Gastrocnemius medialis (tissue), 4 donors: ENCODE measurements at regions not wholly inside any gene's neighbourhood (a gene's known extent, or its start where the extent isn't known, plus 50 kb on each side); places are given as distances from the start of the nearest gene placed in this dataset.

Source experiments
- ATAC-seq, 2 donors: fragments of 150-250 bp; one replicate each; pipeline ENCODE4 v1.9.1; 2016
- DNase-seq, 2 donors: peaks; one replicate each; pipeline ENCODE4 v3.0.0-alpha.2; 2019
- H3K27ac ChIP-seq, 4 donors: fragments of 200-600 bp; sonication (generic); 1 replicate in 1 of 4; 2 replicates in 3 of 4; pipeline ENCODE4 v1.5.1; 2016 to 2018; ENCODE audit warnings: mild to moderate bottlenecking in 2 of 4, moderate library complexity in 1 of 4
- H3K27me3 ChIP-seq, 3 donors: fragments of 200-600 bp; sonication (generic) in 2 of 3; 1 replicate in 1 of 3; 2 replicates in 2 of 3; pipeline versions ENCODE4 v1.5.1 to v1.6.0; 2016 to 2019; ENCODE audit warnings: mild to moderate bottlenecking in 1 of 3, moderate library complexity in 1 of 3
- H3K36me3 ChIP-seq, 2 donors: fragments of 200-600 bp; sonication (generic) in 1 of 2; one replicate each; pipeline ENCODE4 v1.5.1; 2017 to 2018
- H3K4me1 ChIP-seq, 2 donors: fragments of 200-600 bp; sonication (generic) in 1 of 2; one replicate each; pipeline ENCODE4 v1.5.1; 2016 to 2017; ENCODE audit warnings: mild to moderate bottlenecking in 2 of 2
- H3K4me3 ChIP-seq, 4 donors: fragments of 200-600 bp; sonication (generic) in 3 of 4; 1 replicate in 1 of 4; 2 replicates in 3 of 4; pipeline ENCODE4 v1.5.1; 2016 to 2019; ENCODE audit warnings: mild to moderate bottlenecking in 2 of 4
- H3K9me3 ChIP-seq, 3 donors: fragments of 200-600 bp; sonication (generic) in 2 of 3; 1 replicate in 1 of 3; 2 replicates in 2 of 3; pipeline ENCODE4 v1.5.1; 2016 to 2019
- CTCF ChIP-seq, 5 experiments: fragments of 450-650 bp in 3 of 5; fragments of 200-600 bp in 2 of 5; sonication (generic) in 2 of 5; IDR thresholded peaks in 4 of 5; conservative IDR thresholded peaks in 1 of 5; 1 replicate in 4 of 5; 2 replicates in 1 of 5; pipeline ENCODE4 v1.5.1; 2016 to 2019; ENCODE audit warnings: antibody characterized with exemption in 5 of 5, mild to moderate bottlenecking in 3 of 5, moderate library complexity in 3 of 5
- POLR2A ChIP-seq, 2 donors: fragments of 450-650 bp; IDR thresholded peaks; one replicate each; pipeline ENCODE4 v1.6.1; 2017; ENCODE audit warnings: antibody characterized with exemption in 2 of 2, mild to moderate bottlenecking in 2 of 2, moderate library complexity in 2 of 2
- in situ Hi-C, 4 donors: fragments of 200-750 bp; cut with MboI; loops; one replicate each; pipeline versions ENCODE4 v1.15.0 to v1.8.0; 2017; ENCODE audit warnings: low sequenced_read_pairs in 4 of 4
- intact Hi-C: fragments of 100-400 bp; cut with DNase I; formaldehyde crosslinking; loops from one replicate; pipeline ENCODE4 v1.15.1; 2023; ENCODE audit warnings: low total_unique reads

- in situ Hi-C loops: no loop called here
- H3K4me1 ChIP-seq: no peaks in the 10 kb centered on the region
- TF ChIP-seq POLR2A (IDR thresholded peaks at IDR 0.05) (no peak), CTCF (IDR thresholded peaks at IDR 0.05 in 4 of 5, conservative IDR thresholded peaks at IDR 0.05 in 1 of 5) (no peak)
- H3K9me3 ChIP-seq: no peaks in the 10 kb centered on the region
- H3K36me3 ChIP-seq: no peaks in the 10 kb centered on the region
- no peak overlapping the region for H3K27ac ChIP-seq
- intact Hi-C loops: no loop called here
- DNase-seq (no peak), ATAC-seq (no peak)
- H3K4me3 ChIP-seq: no peak overlapping the region
- H3K27me3 ChIP-seq: no peaks in the 10 kb centered on the region
Measured at GRCh38 chr12:93959657-93960056, 188.7 kb upstream of the PLXNC1 start.

- Histone ChIP-seq H3K27me3 (no peaks in the 10 kb centered on the region), H3K9me3 (no peaks in the 10 kb centered on the region), H3K36me3 (no peaks in the 10 kb centered on the region), H3K27ac (no peak overlapping the region), H3K4me1 (no peaks in the 10 kb centered on the region), H3K4me3 (no peak overlapping the region)
- ATAC-seq (no peak), DNase-seq (no peak)
- TF ChIP-seq CTCF (IDR thresholded peaks at IDR 0.05 in 4 of 5, conservative IDR thresholded peaks at IDR 0.05 in 1 of 5): no peak
- no peak for TF ChIP-seq POLR2A (IDR thresholded peaks at IDR 0.05)
- intact Hi-C loops (no loop called here), in situ Hi-C loops (no loop called here)
Measured at GRCh38 chr12:93960521-93960920, 187.9 kb upstream of the PLXNC1 start.

GRCh38 chr12:93962336-93962735, 186.0 kb upstream of the PLXNC1 start:
- ATAC-seq (no peak), DNase-seq (no peak)
- Histone ChIP-seq H3K27ac (no peak overlapping the region), H3K4me3 (no peak overlapping the region), H3K9me3 (no peaks in the 10 kb centered on the region), H3K4me1 (no peaks in the 10 kb centered on the region), H3K36me3 (no peaks in the 10 kb centered on the region), H3K27me3 (no peaks in the 10 kb centered on the region)
- intact Hi-C loops: no loop called here
- no peak for TF ChIP-seq POLR2A (IDR thresholded peaks at IDR 0.05)
- no peak for TF ChIP-seq CTCF (IDR thresholded peaks at IDR 0.05 in 4 of 5, conservative IDR thresholded peaks at IDR 0.05 in 1 of 5)
- in situ Hi-C loops: no loop called here

- no peaks in the 10 kb centered on the region for H3K36me3 ChIP-seq
- no peak overlapping the region for H3K4me3 ChIP-seq
- no peak for ATAC-seq
- no peaks in the 10 kb centered on the region for H3K27me3 ChIP-seq
- intact Hi-C loops (no loop called here), in situ Hi-C loops (no loop called here)
- DNase-seq: no peak
- H3K4me1 ChIP-seq: no peaks in the 10 kb centered on the region
- H3K9me3 ChIP-seq: no peaks in the 10 kb centered on the region
- no peak overlapping the region for H3K27ac ChIP-seq
- no peak for TF ChIP-seq CTCF (IDR thresholded peaks at IDR 0.05 in 4 of 5, conservative IDR thresholded peaks at IDR 0.05 in 1 of 5)
- TF ChIP-seq POLR2A (IDR thresholded peaks at IDR 0.05): no peak
Measured at GRCh38 chr12:93964936-93965335, 183.4 kb upstream of the PLXNC1 start.

- Histone ChIP-seq H3K27me3 (no peaks in the 10 kb centered on the region), H3K4me1 (no peaks in the 10 kb centered on the region), H3K9me3 (no peaks in the 10 kb centered on the region), H3K4me3 (no peak overlapping the region), H3K36me3 (no peaks in the 10 kb centered on the region), H3K27ac (no peak overlapping the region)
- no peak for TF ChIP-seq CTCF (IDR thresholded peaks at IDR 0.05 in 4 of 5, conservative IDR thresholded peaks at IDR 0.05 in 1 of 5)
- TF ChIP-seq POLR2A (IDR thresholded peaks at IDR 0.05): no peak
- intact Hi-C loops: no loop called here
- in situ Hi-C loops: no loop called here
- ATAC-seq (no peak), DNase-seq (no peak)
Measured at GRCh38 chr12:93966516-93967133, 181.8 kb upstream of the PLXNC1 start.
